Chondrocyte (in vitro differentiated cells): ENCODE measurements at regions not wholly inside any gene's neighbourhood (a gene's known extent, or its start where the extent isn't known, plus 50 kb on each side); places are given as distances from the start of the nearest gene placed in this dataset.
"Not testable (repeated sequence)": the region's sequence is repeated elsewhere in the genome, so short reads cannot be mapped to it uniquely, and the experiment has no call there.

Experiments used
- DNase-seq: peaks from one replicate; pipeline ENCODE4 v3.0.0; 2021; ENCODE audit warnings: mixed read lengths, low spot score
- H3K27ac Mint-ChIP-seq: one replicate; pipeline ENCODE4 v1.8.0; 2021; ENCODE audit warnings: mild to moderate bottlenecking, moderate library complexity, mixed read lengths; ENCODE audit not compliant: unreplicated experiment
- H3K27me3 Mint-ChIP-seq: 2 replicates; pipeline ENCODE4 v1.8.0; 2021; ENCODE audit warnings: low read depth, mixed read lengths
- H3K36me3 Mint-ChIP-seq: 2 replicates; pipeline ENCODE4 v1.8.0; 2021; ENCODE audit warnings: low read depth, mixed read lengths
- H3K4me1 Mint-ChIP-seq: 2 replicates; pipeline ENCODE4 v1.8.0; 2021; ENCODE audit warnings: low read depth, mild to moderate bottlenecking, mixed read lengths
- H3K4me3 Mint-ChIP-seq: one replicate; pipeline ENCODE4 v1.8.0; 2021; ENCODE audit warnings: mild to moderate bottlenecking, moderate library complexity, mixed read lengths; ENCODE audit not compliant: unreplicated experiment
- H3K9me3 Mint-ChIP-seq: 2 replicates; pipeline ENCODE4 v1.8.0; 2021; ENCODE audit warnings: low read depth, mixed read lengths
- TF ChIP-seq, protein P1 (sequence below): fragments of 200-600 bp; sonication (generic); IDR thresholded peaks from 2 replicates; pipeline ENCODE4 v1.5.0; 2021; ENCODE audit warnings: antibody characterized with exemption, mild to moderate bottlenecking, moderate library complexity

DNA sequence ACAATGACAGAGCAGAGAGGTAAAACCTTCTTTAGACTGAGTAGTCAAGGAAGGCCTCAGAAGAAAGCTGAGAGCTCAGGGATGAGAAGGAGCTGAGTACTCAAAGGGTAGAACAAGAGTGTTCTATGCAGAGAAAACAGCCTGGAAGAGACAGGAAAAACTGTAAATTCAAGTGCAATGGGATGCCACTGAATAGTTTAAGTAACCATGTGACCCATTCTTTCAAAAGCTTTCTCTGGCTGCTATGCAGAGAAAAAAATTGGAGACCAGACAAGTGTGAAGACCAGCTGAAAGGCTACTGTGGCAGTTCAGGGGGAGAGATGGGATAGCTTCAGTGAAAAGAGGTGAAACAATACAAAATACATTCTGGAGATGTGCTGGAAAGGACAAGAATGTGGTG is 61.3 kb upstream of the RNF38 start:
- TF ChIP-seq, protein P1, sequence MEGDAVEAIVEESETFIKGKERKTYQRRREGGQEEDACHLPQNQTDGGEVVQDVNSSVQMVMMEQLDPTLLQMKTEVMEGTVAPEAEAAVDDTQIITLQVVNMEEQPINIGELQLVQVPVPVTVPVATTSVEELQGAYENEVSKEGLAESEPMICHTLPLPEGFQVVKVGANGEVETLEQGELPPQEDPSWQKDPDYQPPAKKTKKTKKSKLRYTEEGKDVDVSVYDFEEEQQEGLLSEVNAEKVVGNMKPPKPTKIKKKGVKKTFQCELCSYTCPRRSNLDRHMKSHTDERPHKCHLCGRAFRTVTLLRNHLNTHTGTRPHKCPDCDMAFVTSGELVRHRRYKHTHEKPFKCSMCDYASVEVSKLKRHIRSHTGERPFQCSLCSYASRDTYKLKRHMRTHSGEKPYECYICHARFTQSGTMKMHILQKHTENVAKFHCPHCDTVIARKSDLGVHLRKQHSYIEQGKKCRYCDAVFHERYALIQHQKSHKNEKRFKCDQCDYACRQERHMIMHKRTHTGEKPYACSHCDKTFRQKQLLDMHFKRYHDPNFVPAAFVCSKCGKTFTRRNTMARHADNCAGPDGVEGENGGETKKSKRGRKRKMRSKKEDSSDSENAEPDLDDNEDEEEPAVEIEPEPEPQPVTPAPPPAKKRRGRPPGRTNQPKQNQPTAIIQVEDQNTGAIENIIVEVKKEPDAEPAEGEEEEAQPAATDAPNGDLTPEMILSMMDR: no peak
- Mint-ChIP-seq H3K9me3 (no peaks in the 10 kb centered on the region), H3K27me3 (no peaks in the 10 kb centered on the region), H3K36me3 (no peaks in the 10 kb centered on the region), H3K4me3 (no peak overlapping the region), H3K27ac (peak overlapping the region; percentile 60), H3K4me1 (peaks cover 28% of the 10 kb centered on the region)
- no peak for DNase-seq

DNA sequence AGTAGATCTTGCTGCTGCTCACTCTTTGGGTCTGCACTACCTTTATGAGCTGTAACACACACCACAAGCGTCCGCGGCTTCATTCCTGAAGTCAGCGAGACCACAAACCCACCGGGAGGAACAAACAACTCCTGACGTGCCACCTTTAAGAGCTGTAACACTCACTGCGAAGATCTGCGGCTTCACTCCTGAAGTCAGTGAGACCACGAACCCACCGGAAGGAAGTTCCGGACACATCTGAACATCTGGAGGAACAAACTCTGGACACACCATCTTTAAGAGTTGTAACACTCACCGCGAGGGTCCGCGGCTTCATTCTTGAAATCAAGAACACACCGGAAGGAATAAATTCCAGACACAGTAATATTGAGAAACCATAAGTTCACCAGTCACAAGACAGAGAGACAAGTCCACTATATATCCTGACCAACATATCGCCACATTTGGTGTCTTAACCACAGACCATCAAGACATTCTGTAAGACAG is 58.4 kb upstream of the RNF38 start:
- H3K4me1 Mint-ChIP-seq: peaks cover 24% of the 10 kb centered on the region
- DNase-seq, H3K27ac Mint-ChIP-seq, H3K27me3 Mint-ChIP-seq, H3K36me3 Mint-ChIP-seq, H3K9me3 Mint-ChIP-seq, H3K4me3 Mint-ChIP-seq: not testable (repeated sequence)

DNA sequence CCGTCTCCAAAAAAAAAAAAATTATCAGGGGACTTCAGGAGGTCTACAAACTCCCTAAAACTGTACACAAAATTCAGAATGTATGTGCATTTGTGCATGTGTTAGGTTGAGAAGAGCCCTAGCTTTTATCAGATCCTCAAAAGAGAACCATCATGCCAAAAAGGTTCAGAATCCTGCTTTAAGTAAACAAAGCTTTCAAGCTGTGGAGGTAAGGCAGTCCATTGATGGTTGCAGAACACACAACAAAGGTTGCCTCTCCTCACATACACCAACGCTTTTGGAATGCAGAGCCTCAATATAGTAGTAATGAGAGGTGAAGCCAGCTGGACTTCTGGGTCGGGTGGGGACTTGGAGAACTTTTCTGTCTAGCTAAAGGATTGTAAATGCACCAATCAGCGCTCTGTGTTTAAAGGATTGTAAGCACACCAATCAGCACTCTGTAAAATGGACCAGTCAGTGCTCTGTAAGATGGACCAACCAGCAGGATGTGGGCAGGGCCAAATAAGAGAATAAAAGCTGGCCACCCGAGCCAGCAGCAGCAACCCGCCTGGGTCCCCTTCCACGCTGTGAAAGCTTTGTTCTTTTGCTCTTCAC is 57.9 kb upstream of the RNF38 start:
- Mint-ChIP-seq H3K27ac (no peak overlapping the region), H3K9me3 (no peaks in the 10 kb centered on the region), H3K4me3 (no peak overlapping the region), H3K36me3 (no peaks in the 10 kb centered on the region), H3K4me1 (peaks cover 19% of the 10 kb centered on the region), H3K27me3 (no peaks in the 10 kb centered on the region)
- no peak for DNase-seq
- TF ChIP-seq, protein P1: no peak

DNA sequence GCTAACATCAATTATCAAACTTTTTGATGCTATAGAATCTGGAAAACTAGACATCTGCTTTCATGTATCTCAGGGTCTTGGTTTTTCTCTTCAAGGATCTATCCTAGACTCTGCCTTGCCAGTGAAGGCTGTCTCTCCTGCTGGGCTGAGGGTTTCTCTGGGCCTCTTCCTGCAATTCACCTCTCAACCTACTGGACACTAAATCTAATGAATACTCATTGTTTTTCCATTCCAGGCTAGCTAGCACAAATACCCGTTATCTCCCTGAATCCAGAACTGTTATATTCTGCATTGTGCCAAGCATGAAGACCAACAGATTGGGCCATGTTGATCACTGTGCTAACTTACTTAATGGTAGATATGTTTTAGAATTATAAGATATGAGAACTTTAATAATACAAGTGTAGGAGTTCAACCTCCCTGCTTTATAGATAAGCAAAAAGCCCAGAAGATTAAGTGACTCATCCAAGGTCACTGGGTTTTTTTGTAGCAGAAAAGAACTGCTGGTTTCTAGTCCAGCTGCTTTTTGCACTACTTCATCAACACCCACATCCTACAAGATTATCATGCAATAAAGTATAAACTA is 56.5 kb upstream of the RNF38 start:
- H3K4me3 Mint-ChIP-seq: no peak overlapping the region
- TF ChIP-seq, protein P1: no peak
- no peaks in the 10 kb centered on the region for H3K36me3 Mint-ChIP-seq
- no peak for DNase-seq
- no peaks in the 10 kb centered on the region for H3K27me3 Mint-ChIP-seq
- no peaks in the 10 kb centered on the region for H3K9me3 Mint-ChIP-seq
- H3K4me1 Mint-ChIP-seq: peaks cover 14% of the 10 kb centered on the region
- H3K27ac Mint-ChIP-seq: no peak overlapping the region

DNA sequence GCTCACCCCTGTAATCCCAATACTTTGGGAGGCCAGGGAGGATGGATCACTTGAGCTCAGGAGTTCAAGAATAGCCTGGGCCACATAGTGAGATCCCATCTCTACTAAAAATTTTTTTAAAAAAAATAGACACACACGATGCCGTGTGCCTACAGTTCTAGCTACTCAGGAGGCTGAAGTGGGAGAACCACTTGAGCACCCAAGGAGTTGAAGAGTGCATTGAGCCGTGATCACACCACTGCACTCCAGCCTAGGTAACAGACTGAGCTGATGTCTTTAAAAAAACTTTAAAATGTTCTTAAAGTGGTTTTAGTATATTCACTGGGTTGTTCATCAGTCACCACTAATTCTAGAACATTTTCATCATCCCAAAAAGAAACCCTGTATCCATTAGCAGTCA is 51.9 kb upstream of the RNF38 start:
- H3K9me3 Mint-ChIP-seq: no peaks in the 10 kb centered on the region
- no peaks in the 10 kb centered on the region for H3K36me3 Mint-ChIP-seq

More for the DNA sequence above, 51.9 kb upstream of the RNF38 start:
- no peak for DNase-seq
- TF ChIP-seq, protein P1: no peak
- H3K4me1 Mint-ChIP-seq: peaks cover 3% of the 10 kb centered on the region
- no peak overlapping the region for H3K27ac Mint-ChIP-seq
- H3K4me3 Mint-ChIP-seq: no peak overlapping the region
- H3K27me3 Mint-ChIP-seq: no peaks in the 10 kb centered on the region
